ENCODE measurements at regions not wholly inside any gene's neighbourhood (a gene's known extent, or its start where the extent isn't known, plus 50 kb on each side); places are given as distances from the start of the nearest gene placed in this dataset.
"Not testable (repeated sequence)": the region's sequence is repeated elsewhere in the genome, so short reads cannot be mapped to it uniquely, and the experiment has no call there.

- DNase-seq (ENCODE audit: low read depth) = peak; percentile 26
Measured at GRCh38 chr6:76984572-76984971, 478.7 kb downstream of the HTR1B start.

GRCh38 chr6:76982476-76983199 is 480.7 kb downstream of the HTR1B start:
- no peak for DNase-seq (ENCODE audit: low read depth)

GRCh38 chr6:76972474-76972873 is 490.8 kb downstream of the HTR1B start:
- DNase-seq (ENCODE audit: low read depth) = no peak

DNA sequence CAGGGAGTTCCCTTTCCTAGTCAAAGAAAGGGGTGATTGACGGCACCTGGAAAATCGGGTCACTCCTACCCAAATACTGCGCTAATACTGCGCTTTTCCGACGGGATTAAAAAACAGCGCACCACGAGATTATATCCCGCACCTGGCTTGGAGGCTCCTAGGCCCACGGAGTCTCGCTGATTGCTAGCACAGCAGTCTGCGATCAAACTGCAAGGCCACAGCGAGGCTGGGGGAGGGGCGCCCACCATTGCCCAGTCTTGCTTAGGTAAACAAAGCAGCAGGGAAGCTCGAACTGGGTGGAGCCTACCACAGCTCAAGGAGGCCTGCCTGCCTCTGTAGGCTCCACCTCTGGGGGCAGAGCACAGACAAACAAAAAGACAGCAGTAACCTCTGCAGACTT is 504.1 kb downstream of the HTR1B start:
- DNase-seq (ENCODE audit: low read depth) = not testable (repeated sequence)

- DNase-seq (ENCODE audit: low read depth) = no peak
Measured at GRCh38 chr6:76942203-76942966, 520.9 kb downstream of the HTR1B start.

DNA sequence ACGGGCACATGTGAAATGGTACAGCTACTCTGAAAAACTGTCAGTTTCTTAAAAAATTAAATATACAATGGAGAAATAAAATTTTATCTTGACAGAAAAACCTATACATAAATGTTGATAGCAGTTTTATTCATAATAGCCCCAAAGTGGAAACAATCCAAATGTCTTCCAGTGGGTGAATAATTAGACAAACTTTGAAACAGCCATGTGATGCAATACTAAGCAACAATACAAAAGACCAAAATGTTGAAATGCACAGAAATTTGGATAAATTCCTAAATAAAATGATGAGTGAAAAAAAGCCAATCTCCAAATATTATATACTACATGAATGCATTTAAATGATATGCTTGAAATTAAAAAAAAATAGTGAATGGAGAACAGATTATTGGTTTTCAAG is 523.1 kb downstream of the HTR1B start:
- DNase-seq (ENCODE audit: low read depth) = no peak

GRCh38 chr6:76914737-76915136 is 548.6 kb downstream of the HTR1B start:
- no peak for DNase-seq (ENCODE audit: low read depth)

- DNase-seq (ENCODE audit: low read depth) = not testable (repeated sequence)
Measured at GRCh38 chr6:76905541-76905940, 557.8 kb downstream of the HTR1B start.

GRCh38 chr6:76892542-76892941 is 570.7 kb downstream of the HTR1B start:
- no peak for DNase-seq (ENCODE audit: low read depth)

GRCh38 chr6:76888351-76888750 is 574.9 kb downstream of the HTR1B start:
- DNase-seq (ENCODE audit: low read depth) = no peak

- DNase-seq (ENCODE audit: low read depth) = no peak
Measured at GRCh38 chr6:76886900-76887299, 576.4 kb downstream of the HTR1B start.

- peak; percentile 85 for DNase-seq (ENCODE audit: low read depth)
Measured at GRCh38 chr6:76885861-76886301, 577.4 kb downstream of the HTR1B start.

DNA sequence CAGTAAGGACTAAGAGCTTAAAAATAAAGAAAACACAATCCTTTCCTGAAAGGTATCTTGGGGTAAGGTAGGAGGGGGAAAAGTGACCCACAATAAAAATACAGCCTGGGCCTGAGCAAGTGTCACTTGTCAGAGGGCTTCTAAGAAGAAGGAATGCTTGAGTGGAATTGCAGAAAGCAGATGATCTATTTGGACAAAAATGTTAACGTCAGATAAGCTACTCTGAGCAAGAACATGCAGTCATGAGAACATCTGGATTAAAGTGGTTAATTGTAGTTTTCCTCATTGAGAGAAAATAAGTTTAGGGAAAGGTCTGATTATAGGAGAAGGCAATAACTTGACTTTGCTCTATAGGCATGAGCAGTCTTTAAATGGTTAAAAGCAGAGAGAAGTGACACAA is 581.9 kb downstream of the HTR1B start:
- DNase-seq (ENCODE audit: low read depth) = no peak

DNA sequence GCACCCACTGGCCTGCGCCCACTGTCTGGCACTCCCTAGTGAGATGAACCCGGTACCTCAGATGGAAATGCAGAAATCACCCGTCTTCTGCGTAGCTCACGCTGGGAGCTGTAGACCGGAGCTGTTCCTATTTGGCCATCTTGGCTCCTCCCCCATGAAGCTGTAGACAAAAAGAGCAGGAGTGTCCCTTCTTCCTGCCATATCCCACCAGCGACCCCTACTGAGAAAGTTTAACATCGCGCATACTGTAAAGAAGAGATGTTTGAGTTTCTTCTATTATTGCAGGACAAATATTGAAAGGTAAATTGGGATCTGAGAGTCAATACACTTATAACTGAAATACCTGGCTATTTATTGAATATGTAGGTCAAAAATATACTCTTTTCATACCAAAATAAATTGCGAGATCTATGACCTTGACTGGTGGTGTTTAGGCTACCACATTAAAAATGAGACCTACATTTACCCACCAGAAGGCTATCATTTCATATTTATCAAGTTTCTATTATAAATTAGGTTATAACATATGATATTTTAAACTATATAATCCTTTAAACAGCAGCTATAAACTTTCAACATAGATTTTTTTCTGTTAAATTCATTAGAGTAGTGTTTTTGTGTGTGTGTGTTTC is 586.3 kb downstream of the HTR1B start:
- DNase-seq (ENCODE audit: low read depth) = peak; percentile 23

- DNase-seq (ENCODE audit: low read depth) = not testable (repeated sequence)
Measured at GRCh38 chr6:76876430-76876829, 586.9 kb downstream of the HTR1B start.

DNA sequence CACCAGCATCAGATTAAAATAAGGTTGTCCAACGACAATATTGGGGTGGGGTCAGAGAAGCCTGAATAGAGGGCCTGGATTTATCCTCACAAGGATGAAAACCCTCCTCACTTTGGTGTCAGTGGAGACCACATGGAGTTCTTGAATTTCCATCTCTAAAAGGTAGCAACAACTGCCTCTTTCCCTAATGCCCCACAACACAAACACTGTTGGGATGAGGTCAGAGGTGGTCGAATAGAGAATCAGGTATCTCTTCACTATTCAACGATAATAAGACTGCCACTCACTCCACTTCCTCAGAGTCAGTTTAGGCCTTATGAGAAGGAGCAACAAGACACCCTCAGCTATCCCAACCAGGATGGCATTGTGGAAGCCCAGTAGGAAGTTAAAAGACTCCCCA is 596.1 kb downstream of the HTR1B start:
- DNase-seq (ENCODE audit: low read depth) = no peak

GRCh38 chr6:76866091-76866915 is 597.0 kb downstream of the HTR1B start:
- no peak for DNase-seq (ENCODE audit: low read depth)

DNA sequence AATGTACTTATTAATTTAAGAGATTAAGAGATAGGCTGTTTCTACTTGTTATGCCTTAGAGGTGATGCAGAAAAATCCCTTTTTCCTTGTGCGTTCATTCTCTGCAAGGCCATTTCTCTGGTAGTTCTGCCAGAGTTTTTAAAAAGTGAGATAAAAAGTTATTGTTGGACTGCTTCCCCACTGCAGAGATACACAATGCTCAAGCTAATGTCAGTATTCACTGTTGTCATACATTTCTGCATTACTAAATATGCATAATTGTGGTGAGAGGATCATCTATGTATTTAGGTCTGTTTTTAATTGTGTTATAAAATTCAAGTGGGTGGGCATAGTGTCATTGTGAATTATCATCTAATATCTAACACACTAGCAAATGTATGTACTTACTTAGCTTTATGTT is 600.4 kb downstream of the HTR1B start:
- no peak for DNase-seq (ENCODE audit: low read depth)

DNA sequence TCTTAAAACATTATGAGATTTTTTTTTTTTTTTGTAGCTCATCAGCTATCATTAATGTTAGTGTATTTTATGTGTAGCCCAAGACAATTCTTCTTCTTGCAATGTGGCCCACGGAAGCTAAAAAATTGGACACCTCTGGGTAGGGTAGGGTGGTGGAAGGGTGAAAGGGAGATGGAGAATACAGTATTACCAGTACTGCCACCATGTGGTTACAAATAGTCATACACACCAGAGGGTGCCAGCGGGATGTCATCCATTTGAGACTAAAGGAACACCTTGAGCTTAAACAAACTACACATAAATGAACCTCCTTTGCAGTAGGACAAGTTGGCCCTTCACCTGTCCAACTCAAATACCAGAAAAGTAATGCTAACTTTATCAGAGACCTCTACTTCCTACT is 601.9 kb downstream of the HTR1B start:
- DNase-seq (ENCODE audit: low read depth) = peak; percentile 18

- DNase-seq (ENCODE audit: low read depth) = no peak
Measured at GRCh38 chr6:76856065-76856464, 607.2 kb downstream of the HTR1B start.

DNA sequence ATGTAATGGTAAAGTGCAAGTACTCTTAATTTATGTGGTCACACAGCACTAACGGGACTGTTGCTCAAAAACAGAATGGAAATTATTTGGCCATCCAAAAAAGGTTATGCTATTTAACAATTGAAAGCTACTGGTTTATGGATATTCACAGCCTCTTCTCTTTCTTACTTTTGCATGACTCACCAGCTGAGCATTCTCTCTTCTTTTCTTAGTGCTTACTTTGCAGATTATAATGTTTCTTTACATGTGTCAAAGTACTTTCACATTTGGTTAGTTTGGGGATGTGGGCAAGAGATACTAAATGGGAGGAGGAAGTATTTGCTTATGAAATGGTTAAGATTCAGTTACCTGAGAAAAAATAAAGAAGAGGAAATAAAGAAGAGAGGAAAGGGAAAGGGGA is 610.5 kb downstream of the HTR1B start:
- DNase-seq (ENCODE audit: low read depth) = peak; percentile 56

All from LHCN-M2 (cell line).